ENCODE measurements at regions not wholly inside any gene's neighbourhood (a gene's known extent, or its start where the extent isn't known, plus 50 kb on each side); places are given as distances from the start of the nearest gene placed in this dataset.

DNA sequence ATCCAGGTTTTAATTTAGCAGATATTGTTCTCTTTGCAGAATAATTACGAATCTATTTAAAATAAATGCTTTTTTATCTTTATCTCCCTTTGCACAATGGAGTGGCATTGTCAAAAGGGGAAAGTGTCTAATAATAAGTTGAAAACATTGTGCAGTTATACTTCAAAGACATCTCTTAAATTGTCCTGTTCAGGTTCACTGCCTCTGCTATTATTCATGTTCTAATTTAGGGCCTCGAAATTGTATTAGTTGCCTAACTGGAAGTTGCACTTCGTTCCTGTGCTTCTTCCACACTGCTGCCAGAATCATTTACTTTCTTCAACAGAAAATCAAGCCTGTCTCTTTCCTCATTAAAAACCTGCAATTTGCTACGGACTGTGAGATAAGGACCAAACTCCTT is 150.5 kb upstream of the SPRY1 start:
- no peak for DNase-seq
- intact Hi-C loops (cut with micrococcal nuclease) = no loop called here
- H3K27ac Mint-ChIP-seq = no peak overlapping the region
- ChIA-PET POLR2A (no interaction called here), CTCF (no interaction called here)
- no peaks in the 10 kb centered on the region for H3K27me3 Mint-ChIP-seq
- H3K4me3 Mint-ChIP-seq = no peak overlapping the region
- peaks cover 13% of the 10 kb centered on the region for H3K9me3 Mint-ChIP-seq
- H3K4me1 Mint-ChIP-seq (ENCODE audit: low read depth) = no peaks in the 10 kb centered on the region
- H3K36me3 Mint-ChIP-seq = peaks cover 2% of the 10 kb centered on the region

- intact Hi-C loops (cut with micrococcal nuclease) = no loop called here
- H3K36me3 Mint-ChIP-seq = no peaks in the 10 kb centered on the region
- ChIA-PET POLR2A (no interaction called here), CTCF (interaction anchor here (0.6 kb wide), 1 partner anchor 1586 kb away, joined by 3 read pairs; no protein-coding TSS in a partner anchor)
- no peak for DNase-seq
- no peak overlapping the region for H3K27ac Mint-ChIP-seq
- H3K27me3 Mint-ChIP-seq = no peaks in the 10 kb centered on the region
- no peaks in the 10 kb centered on the region for H3K9me3 Mint-ChIP-seq
- H3K4me3 Mint-ChIP-seq = no peak overlapping the region
- H3K4me1 Mint-ChIP-seq (ENCODE audit: low read depth) = no peaks in the 10 kb centered on the region
These were observed 148.4 kb upstream of the SPRY1 start for GRCh38 chr4:123248085-123248659.

- no peaks in the 10 kb centered on the region for H3K27me3 Mint-ChIP-seq
- ChIA-PET POLR2A (no interaction called here), CTCF (no interaction called here)
- no peak for DNase-seq
- no peak overlapping the region for H3K4me3 Mint-ChIP-seq
- H3K9me3 Mint-ChIP-seq = no peaks in the 10 kb centered on the region
- H3K4me1 Mint-ChIP-seq (ENCODE audit: low read depth) = no peaks in the 10 kb centered on the region
- no peak overlapping the region for H3K27ac Mint-ChIP-seq
- intact Hi-C loops (cut with micrococcal nuclease) = no loop called here
- H3K36me3 Mint-ChIP-seq = no peaks in the 10 kb centered on the region
These were observed 146.8 kb upstream of the SPRY1 start for GRCh38 chr4:123249821-123250220.

GRCh38 chr4:123250843-123251242 is 145.8 kb upstream of the SPRY1 start:
- Mint-ChIP-seq H3K27ac (no peak overlapping the region), H3K4me3 (no peak overlapping the region), H3K9me3 (no peaks in the 10 kb centered on the region), H3K4me1 (ENCODE audit: low read depth) (no peaks in the 10 kb centered on the region), H3K27me3 (no peaks in the 10 kb centered on the region), H3K36me3 (peaks cover 2% of the 10 kb centered on the region)
- POLR2A ChIA-PET = no interaction called here
- CTCF ChIA-PET = no interaction called here
- intact Hi-C loops (cut with micrococcal nuclease) = no loop called here
- no peak for DNase-seq

DNA sequence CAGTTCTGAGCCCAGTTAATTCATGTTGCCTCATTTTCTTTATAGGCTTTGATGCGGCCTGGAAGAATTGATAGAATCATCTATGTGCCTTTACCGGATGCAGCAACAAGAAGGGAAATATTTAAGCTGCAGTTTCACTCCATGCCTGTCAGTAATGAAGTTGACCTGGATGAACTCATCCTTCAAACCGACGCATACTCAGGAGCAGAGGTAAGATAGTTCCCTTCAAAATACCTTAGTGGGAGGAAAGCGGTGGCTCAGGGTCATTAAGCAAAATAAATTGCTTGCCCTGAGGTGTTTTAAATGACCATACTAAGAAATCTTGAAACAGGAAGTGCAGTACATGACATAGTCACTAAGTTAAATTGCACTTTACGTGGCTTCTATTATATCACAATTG is 140.6 kb upstream of the SPRY1 start:
- H3K4me1 Mint-ChIP-seq (ENCODE audit: low read depth) = no peaks in the 10 kb centered on the region
- peaks cover 25% of the 10 kb centered on the region for H3K36me3 Mint-ChIP-seq
- no peak for DNase-seq
- H3K9me3 Mint-ChIP-seq = no peaks in the 10 kb centered on the region
- no peak overlapping the region for H3K4me3 Mint-ChIP-seq
- no peak overlapping the region for H3K27ac Mint-ChIP-seq
- intact Hi-C loops (cut with micrococcal nuclease) = no loop called here
- CTCF ChIA-PET = no interaction called here
- H3K27me3 Mint-ChIP-seq = no peaks in the 10 kb centered on the region
- POLR2A ChIA-PET = no interaction called here

DNA sequence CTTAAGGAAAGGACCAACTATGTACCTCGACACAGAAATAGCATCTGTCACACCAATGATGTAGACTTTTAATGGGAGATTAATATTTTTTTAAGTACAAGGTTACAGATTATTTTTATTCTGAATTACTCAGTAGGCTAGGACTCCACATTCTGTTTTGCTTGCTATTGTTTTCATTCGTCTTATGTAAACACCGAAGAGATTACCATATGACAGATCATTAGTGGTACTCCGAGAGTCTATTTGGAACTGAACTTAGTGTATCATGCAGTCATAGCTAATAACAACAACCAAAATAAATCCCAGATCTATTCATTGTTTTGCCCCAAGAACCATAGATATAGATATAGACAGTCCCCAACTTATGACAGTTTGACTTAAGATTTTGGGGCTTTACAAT is 139.7 kb upstream of the SPRY1 start:
- ChIA-PET CTCF (no interaction called here), POLR2A (no interaction called here)
- H3K27me3 Mint-ChIP-seq = no peaks in the 10 kb centered on the region
- H3K4me3 Mint-ChIP-seq = no peak overlapping the region
- H3K36me3 Mint-ChIP-seq = peaks cover 28% of the 10 kb centered on the region
- H3K9me3 Mint-ChIP-seq = no peaks in the 10 kb centered on the region
- H3K4me1 Mint-ChIP-seq (ENCODE audit: low read depth) = no peaks in the 10 kb centered on the region
- DNase-seq = no peak
- intact Hi-C loops (cut with micrococcal nuclease) = no loop called here
- no peak overlapping the region for H3K27ac Mint-ChIP-seq

- intact Hi-C loops (cut with micrococcal nuclease) = no loop called here
- Mint-ChIP-seq H3K9me3 (no peaks in the 10 kb centered on the region), H3K27ac (no peak overlapping the region), H3K4me3 (no peak overlapping the region), H3K36me3 (peaks cover 28% of the 10 kb centered on the region), H3K27me3 (no peaks in the 10 kb centered on the region), H3K4me1 (ENCODE audit: low read depth) (no peaks in the 10 kb centered on the region)
- DNase-seq = no peak
- CTCF ChIA-PET = no interaction called here
- POLR2A ChIA-PET = no interaction called here
These were observed 139.0 kb upstream of the SPRY1 start for GRCh38 chr4:123257591-123257990.

- no peak for DNase-seq
- H3K4me1 Mint-ChIP-seq (ENCODE audit: low read depth) = no peaks in the 10 kb centered on the region
- no peaks in the 10 kb centered on the region for H3K27me3 Mint-ChIP-seq
- H3K4me3 Mint-ChIP-seq = no peak overlapping the region
- POLR2A ChIA-PET = no interaction called here
- peaks cover 34% of the 10 kb centered on the region for H3K36me3 Mint-ChIP-seq
- intact Hi-C loops (cut with micrococcal nuclease) = no loop called here
- H3K27ac Mint-ChIP-seq = no peak overlapping the region
- CTCF ChIA-PET = interaction anchor here (0.6 kb wide), 1 partner anchor 218 kb away, joined by 3 read pairs; no protein-coding TSS in a partner anchor
- H3K9me3 Mint-ChIP-seq = no peaks in the 10 kb centered on the region
These were observed 136.6 kb upstream of the SPRY1 start for GRCh38 chr4:123259676-123260646.

GRCh38 chr4:123260653-123261052 is 135.9 kb upstream of the SPRY1 start:
- DNase-seq = no peak
- Mint-ChIP-seq H3K36me3 (peaks cover 34% of the 10 kb centered on the region), H3K27me3 (no peaks in the 10 kb centered on the region), H3K27ac (no peak overlapping the region), H3K4me3 (no peak overlapping the region), H3K9me3 (no peaks in the 10 kb centered on the region), H3K4me1 (ENCODE audit: low read depth) (no peaks in the 10 kb centered on the region)
- ChIA-PET CTCF (no interaction called here), POLR2A (no interaction called here)
- intact Hi-C loops (cut with micrococcal nuclease) = no loop called here

- intact Hi-C loops (cut with micrococcal nuclease) = no loop called here
- H3K9me3 Mint-ChIP-seq = no peaks in the 10 kb centered on the region
- H3K27me3 Mint-ChIP-seq = no peaks in the 10 kb centered on the region
- H3K4me3 Mint-ChIP-seq = no peak overlapping the region
- ChIA-PET CTCF (no interaction called here), POLR2A (no interaction called here)
- no peaks in the 10 kb centered on the region for H3K4me1 Mint-ChIP-seq (ENCODE audit: low read depth)
- peaks cover 24% of the 10 kb centered on the region for H3K36me3 Mint-ChIP-seq
- no peak for DNase-seq
- H3K27ac Mint-ChIP-seq = no peak overlapping the region
These were observed 134.5 kb upstream of the SPRY1 start for GRCh38 chr4:123262080-123262479.

DNA sequence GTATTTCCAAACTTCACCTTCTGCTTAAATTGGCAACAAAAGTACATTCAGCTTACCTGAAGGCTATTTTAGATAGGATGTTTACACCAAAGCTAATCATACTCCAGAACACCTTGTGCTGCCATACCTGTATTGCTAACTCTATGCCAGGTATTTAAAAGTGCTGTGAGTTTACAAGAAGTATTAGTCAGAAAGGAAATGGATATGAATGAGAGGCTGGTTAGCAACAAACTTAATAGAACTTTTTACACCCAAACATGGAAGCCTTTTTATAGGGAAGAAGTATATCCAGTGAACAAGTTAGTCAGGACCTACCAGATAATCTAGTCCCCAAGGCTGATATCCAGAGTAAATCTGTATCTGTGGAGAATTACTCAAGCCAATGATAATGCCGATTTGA is 131.2 kb upstream of the SPRY1 start:
- no peaks in the 10 kb centered on the region for H3K4me1 Mint-ChIP-seq (ENCODE audit: low read depth)
- no peak overlapping the region for H3K27ac Mint-ChIP-seq
- no peaks in the 10 kb centered on the region for H3K9me3 Mint-ChIP-seq
- H3K27me3 Mint-ChIP-seq = no peaks in the 10 kb centered on the region
- POLR2A ChIA-PET = no interaction called here
- CTCF ChIA-PET = no interaction called here
- H3K36me3 Mint-ChIP-seq = peaks cover 14% of the 10 kb centered on the region
- intact Hi-C loops (cut with micrococcal nuclease) = no loop called here
- H3K4me3 Mint-ChIP-seq = no peak overlapping the region
- DNase-seq = no peak

GRCh38 chr4:123266221-123266620 is 130.4 kb upstream of the SPRY1 start:
- Mint-ChIP-seq H3K4me3 (no peak overlapping the region), H3K9me3 (no peaks in the 10 kb centered on the region), H3K27me3 (no peaks in the 10 kb centered on the region), H3K36me3 (peaks cover 7% of the 10 kb centered on the region), H3K27ac (no peak overlapping the region), H3K4me1 (ENCODE audit: low read depth) (no peaks in the 10 kb centered on the region)
- intact Hi-C loops (cut with micrococcal nuclease) = no loop called here
- ChIA-PET CTCF (no interaction called here), POLR2A (no interaction called here)
- DNase-seq = no peak

- no peaks in the 10 kb centered on the region for H3K27me3 Mint-ChIP-seq
- CTCF ChIA-PET = no interaction called here
These were observed 117.8 kb upstream of the SPRY1 start for GRCh38 chr4:123278755-123279154.

More at GRCh38 chr4:123278755-123279154, 117.8 kb upstream of the SPRY1 start:
- H3K9me3 Mint-ChIP-seq = peaks cover 2% of the 10 kb centered on the region
- no peak overlapping the region for H3K27ac Mint-ChIP-seq
- POLR2A ChIA-PET = no interaction called here
- no peak for DNase-seq
- intact Hi-C loops (cut with micrococcal nuclease) = no loop called here
- H3K36me3 Mint-ChIP-seq = peaks cover 20% of the 10 kb centered on the region
- H3K4me3 Mint-ChIP-seq = no peak overlapping the region
- no peaks in the 10 kb centered on the region for H3K4me1 Mint-ChIP-seq (ENCODE audit: low read depth)
